Adrenal gland (tissue), 9 donors: ENCODE measurements at regions not wholly inside any gene's neighbourhood (a gene's known extent, or its start where the extent isn't known, plus 50 kb on each side); places are given as distances from the start of the nearest gene placed in this dataset.

ENCODE experiments used
- DNase-seq, 7 donors: peaks; one replicate each; pipeline ENCODE4 v3.0.0-alpha.2; 2019 to 2020
- H3K27ac ChIP-seq, 5 donors: fragments of 200-600 bp; sonication (generic) in 4 of 5; 1 replicate in 3 of 5; 2 replicates in 2 of 5; pipeline versions ENCODE4 v1.5.1 to v1.8.0; 2016 to 2020; ENCODE audit warnings: mild to moderate bottlenecking in 1 of 5
- H3K27me3 ChIP-seq: fragments of 200-600 bp; 2 replicates; pipeline ENCODE4 v1.8.0; 2021
- H3K36me3 ChIP-seq, 2 donors: fragments of 200-600 bp; replicated peaks in 1 of 2; 1 replicate in 1 of 2; 2 replicates in 1 of 2; pipeline versions ENCODE4 v1.5.1 to v1.8.0; 2018 to 2022
- H3K4me1 ChIP-seq, 2 donors: fragments of 200-600 bp; replicated peaks in 1 of 2; 1 replicate in 1 of 2; 2 replicates in 1 of 2; pipeline versions ENCODE4 v1.5.1 to v1.8.0; 2018 to 2021
- H3K4me3 ChIP-seq, 4 donors: fragments of 200-600 bp; sonication (generic) in 3 of 4; one replicate each; pipeline ENCODE4 v1.5.1; 2016 to 2018
- H3K9me3 ChIP-seq, 3 donors: fragments of 200-600 bp; sonication (generic) in 1 of 3; replicated peaks in 1 of 3; 1 replicate in 2 of 3; 2 replicates in 1 of 3; pipeline versions ENCODE4 v1.5.1 to v1.8.0; 2016 to 2021
- CTCF ChIP-seq, 6 experiments: fragments of 450-650 bp in 4 of 6; fragments of 200-600 bp in 2 of 6; sonication (generic) in 1 of 6; IDR thresholded peaks; 1 replicate in 5 of 6; 2 replicates in 1 of 6; pipeline versions ENCODE4 v1.5.1 to v1.8.0; 2016 to 2021; ENCODE audit warnings: antibody characterized with exemption in 6 of 6, mild to moderate bottlenecking in 2 of 6, moderate library complexity in 1 of 6
- POLR2A ChIP-seq, 2 donors: fragments of 450-650 bp; IDR thresholded peaks; one replicate each; pipeline ENCODE4 v1.6.1; 2017; ENCODE audit warnings: antibody characterized with exemption in 2 of 2, mild to moderate bottlenecking in 2 of 2, moderate library complexity in 1 of 2
- WGBS, 4 donors: extraction: QIAGEN DNeasy Blood & Tissue Kit in 2 of 4; methylation state at CpG; one replicate each; pipeline versions ENCODE4 v1.1.5 to v1.1.7; 2013 to 2017; 5-methylcytosine and 5-hydroxymethylcytosine counted together
- intact Hi-C, 2 donors: fragments of 100-400 bp; cut with DNase I; formaldehyde crosslinking; loops; one replicate each; pipeline versions ENCODE4 v1.14.1 to v1.15.0; 2022 to 2023
- donor health status: healthy with polysubstance abuse.
- donor health status: Bipolar disorder and iron deficiency.
- donor health status: DM: yes; HTN: yes; CAD: no.
- donor health status: DM: no; HTN: no; CAD: no.
- donor health status: DM: no; HTN: no; CAD: no.

GRCh38 chr3:31356941-31357340 lies 175.8 kb upstream of the STT3B start:
- Histone ChIP-seq H3K9me3 (no peaks in the 10 kb centered on the region), H3K36me3 (no peaks in the 10 kb centered on the region), H3K4me1 (no peaks in the 10 kb centered on the region), H3K4me3 (no peak overlapping the region), H3K27me3 (no peaks in the 10 kb centered on the region), H3K27ac (no peak overlapping the region)
- 63 to 79% (median 77%) methylated on average over 9 of the region's 9 CpGs for WGBS, 4 donors
- TF ChIP-seq POLR2A (IDR thresholded peaks at IDR 0.05) (no peak), CTCF (IDR thresholded peaks at IDR 0.05) (no peak)
- intact Hi-C loops = no loop called here
- DNase-seq = peak; percentile 33 to 66 (median 55)

GRCh38 chr3:31357451-31357850 lies 175.3 kb upstream of the STT3B start:
- TF ChIP-seq POLR2A (IDR thresholded peaks at IDR 0.05) (no peak), CTCF (IDR thresholded peaks at IDR 0.05) (no peak)
- Histone ChIP-seq H3K4me3 (no peak overlapping the region), H3K27ac (no peak overlapping the region), H3K4me1 (no peaks in the 10 kb centered on the region), H3K27me3 (no peaks in the 10 kb centered on the region), H3K36me3 (no peaks in the 10 kb centered on the region), H3K9me3 (no peaks in the 10 kb centered on the region)
- 96 to 98% (median 97%) methylated on average over 2 of the region's 2 CpGs for WGBS, 4 donors
- intact Hi-C loops = no loop called here
- no peak for DNase-seq

DNA sequence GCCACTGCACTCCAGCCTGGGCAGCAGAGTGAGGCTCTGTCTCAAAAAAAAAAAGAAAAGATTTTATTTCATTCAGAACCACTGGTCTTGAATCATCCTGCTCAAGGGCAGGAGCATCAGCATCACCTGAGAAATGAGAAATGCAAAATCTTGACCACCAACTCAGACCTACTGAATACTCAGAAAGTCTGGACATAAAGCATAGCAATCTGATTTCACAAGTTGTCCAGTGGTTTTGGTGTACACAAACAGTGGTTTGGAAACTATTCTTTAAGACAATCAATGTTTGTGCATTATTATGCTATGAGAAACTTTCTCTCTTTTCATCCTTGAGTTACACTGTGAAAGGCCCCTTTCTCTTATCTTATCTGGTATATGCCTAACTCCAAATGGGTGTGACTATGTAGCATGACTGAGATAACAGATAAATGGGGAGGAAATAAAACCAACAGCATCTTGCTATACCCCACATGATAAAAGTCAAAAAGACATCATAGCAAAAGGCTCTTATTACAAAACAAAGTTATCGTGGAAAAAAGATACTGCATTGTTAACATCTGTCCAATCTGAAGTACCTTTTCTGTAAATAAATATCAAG lies 174.2 kb upstream of the STT3B start:
- Histone ChIP-seq H3K9me3 (no peaks in the 10 kb centered on the region), H3K4me3 (no peak overlapping the region), H3K27me3 (no peaks in the 10 kb centered on the region), H3K27ac (no peak overlapping the region), H3K4me1 (no peaks in the 10 kb centered on the region), H3K36me3 (no peaks in the 10 kb centered on the region)
- intact Hi-C loops = no loop called here
- DNase-seq = no peak
- WGBS, 4 donors = 78 to 95% (median 90%) methylated on average over 1 of the region's 1 CpG
- TF ChIP-seq CTCF (IDR thresholded peaks at IDR 0.05) (no peak), POLR2A (IDR thresholded peaks at IDR 0.05) (no peak)

DNA sequence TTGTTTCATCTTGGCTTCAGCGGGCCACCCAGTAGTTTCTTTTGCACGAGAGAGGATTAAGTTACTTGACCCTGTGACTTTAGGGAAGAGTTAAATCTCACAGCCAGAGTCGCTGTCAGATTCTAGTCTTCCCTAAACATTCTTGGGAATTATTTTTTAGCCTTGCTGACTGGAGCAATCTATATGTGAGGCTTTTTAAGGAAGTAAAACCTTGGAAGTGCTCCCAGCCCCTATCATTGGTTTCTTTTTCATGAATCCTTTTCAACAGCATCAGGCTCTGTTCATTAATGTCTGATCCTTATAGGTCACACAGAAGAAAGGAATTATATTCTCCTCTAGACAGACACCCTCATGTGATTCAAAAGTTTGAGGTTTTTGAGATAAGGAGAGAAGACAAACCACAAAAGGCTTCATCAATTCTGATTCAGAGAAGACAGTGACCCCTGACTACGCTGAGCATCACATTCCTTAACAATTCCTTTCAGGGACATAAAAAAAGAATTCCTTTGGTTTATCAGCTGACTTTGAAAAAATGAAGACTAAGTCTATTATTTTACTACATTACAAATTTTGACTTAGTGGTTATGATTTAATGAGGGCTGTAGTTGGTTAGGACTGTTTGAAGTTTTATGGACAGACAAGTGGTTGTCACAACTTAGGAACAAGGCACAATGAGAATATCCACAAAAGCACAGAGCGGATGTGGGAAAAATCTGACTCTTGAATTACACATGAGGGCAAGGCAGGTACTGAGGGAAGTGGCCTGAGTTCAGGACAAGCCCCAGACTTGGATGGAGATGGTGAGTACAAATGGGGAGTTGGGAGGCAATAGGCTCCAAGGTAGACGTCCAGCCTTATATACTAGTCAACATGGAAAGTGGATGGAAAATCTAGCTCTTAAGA lies 171.1 kb upstream of the STT3B start:
- no peak overlapping the region for H3K4me3 ChIP-seq
- TF ChIP-seq POLR2A (IDR thresholded peaks at IDR 0.05) (no peak), CTCF (IDR thresholded peaks at IDR 0.05) (no peak)
- peaks cover 0 to 6% of the 10 kb centered on the region in 2 donors for H3K4me1 ChIP-seq
- intact Hi-C loops = no loop called here
- no peaks in the 10 kb centered on the region for H3K36me3 ChIP-seq
- 61 to 71% (median 68%) methylated on average over 6 of the region's 6 CpGs for WGBS, 4 donors
- DNase-seq = no peak
- H3K27ac ChIP-seq = peak overlapping the region in 2 of 5 donors; percentile 13 to 46
- no peaks in the 10 kb centered on the region for H3K9me3 ChIP-seq
- no peaks in the 10 kb centered on the region for H3K27me3 ChIP-seq
